ENCODE measurements at regions not wholly inside any gene's neighbourhood (a gene's known extent, or its start where the extent isn't known, plus 50 kb on each side); places are given as distances from the start of the nearest gene placed in this dataset.
"Not testable (repeated sequence)": the region's sequence is repeated elsewhere in the genome, so short reads cannot be mapped to it uniquely, and the experiment has no call there.

GRCh38 chr4:66741081-66741480, 804.2 kb downstream of the CENPC start:
- H3K36me3 ChIP-seq (ENCODE audit: insufficient read depth, insufficient read length, low read length), result no peaks in the 10 kb centered on the region
- DNase-seq (ENCODE audit: low read depth, low spot score), result no peak
- H3K27me3 ChIP-seq (ENCODE audit: insufficient read depth, insufficient read length), result no peaks in the 10 kb centered on the region
- H3K4me3 ChIP-seq (ENCODE audit: insufficient read length, low read depth), result no peak overlapping the region
- TF ChIP-seq YY1 (IDR thresholded peaks at IDR 0.05; ENCODE audit: insufficient read depth, insufficient read length) (no peak), SUZ12 (IDR thresholded peaks at IDR 0.05; ENCODE audit: extremely low read depth, insufficient read depth, insufficient read length) (no peak), ZNF274 (IDR thresholded peaks at IDR 0.05; ENCODE audit: low read depth, low read length) (no peak)
- H3K9ac ChIP-seq (ENCODE audit: insufficient read length, low read depth), result no peak overlapping the region
- no peaks in the 10 kb centered on the region for H3K4me1 ChIP-seq (ENCODE audit: insufficient read depth, insufficient read length)
- no peaks in the 10 kb centered on the region for H3K9me3 ChIP-seq (ENCODE audit: insufficient read depth, low read length)

- no peak overlapping the region for H3K9ac ChIP-seq (ENCODE audit: insufficient read length, low read depth)
Measured at GRCh38 chr4:66736606-66737005, 808.7 kb downstream of the CENPC start.

GRCh38 chr4:66728280-66728679, 817.0 kb downstream of the CENPC start:
- H3K4me1 ChIP-seq (ENCODE audit: insufficient read depth, insufficient read length), result no peaks in the 10 kb centered on the region
- H3K4me3 ChIP-seq (ENCODE audit: insufficient read length, low read depth), result no peak overlapping the region
- H3K36me3 ChIP-seq (ENCODE audit: insufficient read depth, insufficient read length, low read length), result no peaks in the 10 kb centered on the region
- no peak overlapping the region for H3K9ac ChIP-seq (ENCODE audit: insufficient read length, low read depth)
- no peaks in the 10 kb centered on the region for H3K9me3 ChIP-seq (ENCODE audit: insufficient read depth, low read length)
- no peaks in the 10 kb centered on the region for H3K27me3 ChIP-seq (ENCODE audit: insufficient read depth, insufficient read length)
- no peak for DNase-seq (ENCODE audit: low read depth, low spot score)
- no peak for TF ChIP-seq YY1 (IDR thresholded peaks at IDR 0.05; ENCODE audit: insufficient read depth, insufficient read length)
- no peak for TF ChIP-seq ZNF274 (IDR thresholded peaks at IDR 0.05; ENCODE audit: low read depth, low read length)
- TF ChIP-seq SUZ12 (IDR thresholded peaks at IDR 0.05; ENCODE audit: extremely low read depth, insufficient read depth, insufficient read length), result no peak

More at GRCh38 chr4:66736606-66737005, 808.7 kb downstream of the CENPC start:
- H3K36me3 ChIP-seq (ENCODE audit: insufficient read depth, insufficient read length, low read length), result no peaks in the 10 kb centered on the region
- H3K4me1 ChIP-seq (ENCODE audit: insufficient read depth, insufficient read length), result no peaks in the 10 kb centered on the region
- no peak for DNase-seq (ENCODE audit: low read depth, low spot score)
- H3K9me3 ChIP-seq (ENCODE audit: insufficient read depth, low read length), result no peaks in the 10 kb centered on the region
- TF ChIP-seq ZNF274 (IDR thresholded peaks at IDR 0.05; ENCODE audit: low read depth, low read length), result no peak
- TF ChIP-seq SUZ12 (IDR thresholded peaks at IDR 0.05; ENCODE audit: extremely low read depth, insufficient read depth, insufficient read length), result no peak
- TF ChIP-seq YY1 (IDR thresholded peaks at IDR 0.05; ENCODE audit: insufficient read depth, insufficient read length), result no peak
- no peaks in the 10 kb centered on the region for H3K27me3 ChIP-seq (ENCODE audit: insufficient read depth, insufficient read length)
- no peak overlapping the region for H3K4me3 ChIP-seq (ENCODE audit: insufficient read length, low read depth)

GRCh38 chr4:66712301-66712921, 832.9 kb downstream of the CENPC start:
- H3K9ac ChIP-seq (ENCODE audit: insufficient read length, low read depth); H3K36me3 ChIP-seq (ENCODE audit: insufficient read depth, insufficient read length, low read length); H3K27me3 ChIP-seq (ENCODE audit: insufficient read depth, insufficient read length); H3K4me3 ChIP-seq (ENCODE audit: insufficient read length, low read depth); H3K9me3 ChIP-seq (ENCODE audit: insufficient read depth, low read length); DNase-seq (ENCODE audit: low read depth, low spot score); H3K4me1 ChIP-seq (ENCODE audit: insufficient read depth, insufficient read length): not testable (repeated sequence)

GRCh38 chr4:66704243-66704642, 841.1 kb downstream of the CENPC start:
- no peaks in the 10 kb centered on the region for H3K36me3 ChIP-seq (ENCODE audit: insufficient read depth, insufficient read length, low read length)
- H3K9me3 ChIP-seq (ENCODE audit: insufficient read depth, low read length), result no peaks in the 10 kb centered on the region
- DNase-seq (ENCODE audit: low read depth, low spot score), result no peak

GRCh38 chr4:66694739-66695138, 850.6 kb downstream of the CENPC start:
- no peak for TF ChIP-seq SUZ12 (IDR thresholded peaks at IDR 0.05; ENCODE audit: extremely low read depth, insufficient read depth, insufficient read length)
- TF ChIP-seq YY1 (IDR thresholded peaks at IDR 0.05; ENCODE audit: insufficient read depth, insufficient read length), result no peak
- TF ChIP-seq ZNF274 (IDR thresholded peaks at IDR 0.05; ENCODE audit: low read depth, low read length), result no peak
- no peaks in the 10 kb centered on the region for H3K27me3 ChIP-seq (ENCODE audit: insufficient read depth, insufficient read length)
- DNase-seq (ENCODE audit: low read depth, low spot score), result no peak
- no peak overlapping the region for H3K4me3 ChIP-seq (ENCODE audit: insufficient read length, low read depth)
- no peaks in the 10 kb centered on the region for H3K9me3 ChIP-seq (ENCODE audit: insufficient read depth, low read length)
- no peak overlapping the region for H3K9ac ChIP-seq (ENCODE audit: insufficient read length, low read depth)
- no peaks in the 10 kb centered on the region for H3K36me3 ChIP-seq (ENCODE audit: insufficient read depth, insufficient read length, low read length)
- no peaks in the 10 kb centered on the region for H3K4me1 ChIP-seq (ENCODE audit: insufficient read depth, insufficient read length)

More at GRCh38 chr4:66704243-66704642, 841.1 kb downstream of the CENPC start:
- TF ChIP-seq ZNF274 (IDR thresholded peaks at IDR 0.05; ENCODE audit: low read depth, low read length) (no peak), SUZ12 (IDR thresholded peaks at IDR 0.05; ENCODE audit: extremely low read depth, insufficient read depth, insufficient read length) (no peak), YY1 (IDR thresholded peaks at IDR 0.05; ENCODE audit: insufficient read depth, insufficient read length) (no peak)
- Histone ChIP-seq H3K4me3 (ENCODE audit: insufficient read length, low read depth) (no peak overlapping the region), H3K9ac (ENCODE audit: insufficient read length, low read depth) (no peak overlapping the region), H3K27me3 (ENCODE audit: insufficient read depth, insufficient read length) (no peaks in the 10 kb centered on the region), H3K4me1 (ENCODE audit: insufficient read depth, insufficient read length) (no peaks in the 10 kb centered on the region)

GRCh38 chr4:66693694-66694093, 851.6 kb downstream of the CENPC start:
- Histone ChIP-seq H3K9ac (ENCODE audit: insufficient read length, low read depth) (no peak overlapping the region), H3K4me1 (ENCODE audit: insufficient read depth, insufficient read length) (no peaks in the 10 kb centered on the region), H3K36me3 (ENCODE audit: insufficient read depth, insufficient read length, low read length) (no peaks in the 10 kb centered on the region), H3K27me3 (ENCODE audit: insufficient read depth, insufficient read length) (no peaks in the 10 kb centered on the region), H3K9me3 (ENCODE audit: insufficient read depth, low read length) (no peaks in the 10 kb centered on the region), H3K4me3 (ENCODE audit: insufficient read length, low read depth) (no peak overlapping the region)
- TF ChIP-seq YY1 (IDR thresholded peaks at IDR 0.05; ENCODE audit: insufficient read depth, insufficient read length), result no peak
- no peak for TF ChIP-seq SUZ12 (IDR thresholded peaks at IDR 0.05; ENCODE audit: extremely low read depth, insufficient read depth, insufficient read length)
- TF ChIP-seq ZNF274 (IDR thresholded peaks at IDR 0.05; ENCODE audit: low read depth, low read length), result no peak
- DNase-seq (ENCODE audit: low read depth, low spot score), result no peak

Data from NT2/D1 (cell line).